Neuronal stem cell (in vitro differentiated cells): ENCODE measurements at regions not wholly inside any gene's neighbourhood (a gene's known extent, or its start where the extent isn't known, plus 50 kb on each side); places are given as distances from the start of the nearest gene placed in this dataset.

Source experiments
- DNase-seq: peaks from one replicate; pipeline ENCODE4 v3.0.0-alpha.2; 2013; ENCODE audit warnings: low spot score
- H2AFZ ChIP-seq: one replicate; pipeline ENCODE4 v1.6.1; 2013; ENCODE audit warnings: mild to moderate bottlenecking, low read length, inconsistent platforms
- H2AK5ac ChIP-seq: 2 replicates; pipeline ENCODE4 v1.6.1; 2013; ENCODE audit warnings: low read depth, mild to moderate bottlenecking, inconsistent platforms, low read length, moderate library complexity, mixed read lengths
- H2BK120ac ChIP-seq: 2 replicates; pipeline ENCODE4 v1.6.1; 2013; ENCODE audit warnings: low read depth, mild to moderate bottlenecking, inconsistent platforms, low read length, moderate library complexity, mixed read lengths
- H2BK12ac ChIP-seq: one replicate; pipeline ENCODE4 v1.6.1; 2013; ENCODE audit warnings: low read length, inconsistent platforms
- H2BK15ac ChIP-seq: 2 replicates; pipeline ENCODE4 v1.6.1; 2013; ENCODE audit warnings: mild to moderate bottlenecking, low read length, inconsistent platforms, mixed read lengths
- H2BK5ac ChIP-seq: one replicate; pipeline ENCODE4 v1.6.1; 2013; ENCODE audit warnings: inconsistent platforms, mild to moderate bottlenecking, low read length, moderate library complexity
- H3K14ac ChIP-seq: one replicate; pipeline ENCODE4 v1.6.1; 2013; ENCODE audit warnings: low read length, inconsistent platforms
- H3K18ac ChIP-seq: 2 replicates; pipeline ENCODE4 v1.6.1; 2013; ENCODE audit warnings: low read length, inconsistent platforms
- H3K23ac ChIP-seq: 2 replicates; pipeline ENCODE4 v1.6.1; 2013; ENCODE audit warnings: low read depth, mild to moderate bottlenecking, mixed read lengths, low read length, inconsistent platforms; ENCODE audit not compliant: poor library complexity
- H3K27ac ChIP-seq: replicated peaks from 3 replicates; pipeline ENCODE4 v1.5.1; 2013; ENCODE audit warnings: low read length, inconsistent platforms
- H3K27me3 ChIP-seq, 3 experiments: 2 replicates each; pipeline ENCODE4 v1.6.1; 2013; ENCODE audit warnings: low read length in 3 of 3, mild to moderate bottlenecking in 2 of 3, inconsistent platforms in 1 of 3, low read depth in 1 of 3, mixed read lengths in 1 of 3, moderate library complexity in 1 of 3; ENCODE audit not compliant: control insufficient read depth in 3 of 3, insufficient read depth in 3 of 3
- H3K36me3 ChIP-seq, 2 donors: replicated peaks in 1 of 2; 2 replicates each; pipeline ENCODE4 v1.6.1; 2013; ENCODE audit warnings: low read length in 2 of 2; ENCODE audit not compliant: control insufficient read depth in 2 of 2, insufficient read depth in 2 of 2
- H3K4ac ChIP-seq: 2 replicates; pipeline ENCODE4 v1.6.1; 2013; ENCODE audit warnings: inconsistent platforms, mild to moderate bottlenecking, low read length, moderate library complexity
- H3K4me1 ChIP-seq, 2 donors: 1 replicate in 1 of 2; 2 replicates in 1 of 2; pipeline ENCODE4 v1.6.1; 2013; ENCODE audit warnings: low read length in 2 of 2, low read depth in 1 of 2; ENCODE audit not compliant: control insufficient read depth in 2 of 2, insufficient read depth in 1 of 2
- H3K4me2 ChIP-seq: one replicate; pipeline ENCODE4 v1.6.1; 2013; ENCODE audit warnings: mild to moderate bottlenecking, low read length, inconsistent platforms; ENCODE audit not compliant: insufficient read depth, poor library complexity, severe bottlenecking
- H3K4me3 ChIP-seq, 2 donors: 2 replicates each; pipeline ENCODE4 v1.5.1; 2013; ENCODE audit warnings: low read length in 2 of 2, mild to moderate bottlenecking in 2 of 2, inconsistent platforms in 1 of 2, moderate library complexity in 1 of 2
- H3K79me1 ChIP-seq: one replicate; pipeline ENCODE4 v1.6.1; 2013; ENCODE audit warnings: low read depth, mild to moderate bottlenecking, inconsistent platforms, low read length, moderate library complexity
- H3K9ac ChIP-seq: one replicate; pipeline ENCODE4 v1.6.1; 2013; ENCODE audit warnings: mild to moderate bottlenecking, low read depth, low read length, inconsistent platforms; ENCODE audit not compliant: poor library complexity
- H3K9me3 ChIP-seq, 2 donors: replicated peaks in 1 of 2; 2 replicates each; pipeline versions ENCODE3 to v1.6.1; 2013; ENCODE audit warnings: low read length in 2 of 2, mild to moderate bottlenecking in 2 of 2, inconsistent platforms in 1 of 2, low read depth in 1 of 2, mixed read lengths in 1 of 2, moderate library complexity in 1 of 2; ENCODE audit not compliant: control insufficient read depth in 2 of 2, insufficient read depth in 1 of 2
- H4K8ac ChIP-seq: one replicate; pipeline ENCODE4 v1.6.1; 2013; ENCODE audit warnings: low read depth, mild to moderate bottlenecking, inconsistent platforms, low read length, moderate library complexity
- H4K91ac ChIP-seq: one replicate; pipeline ENCODE4 v1.6.1; 2013; ENCODE audit warnings: low read length, low read depth, mild to moderate bottlenecking, inconsistent platforms; ENCODE audit not compliant: poor library complexity
- WGBS, 2 donors: extraction: QIAGEN DNeasy Blood & Tissue Kit; methylation state at CpG; one replicate each; pipeline ENCODE4 v1.1.7; 2013; ENCODE audit warnings: missing lambda C conversion rate in 2 of 2, mixed read lengths in 1 of 2; ENCODE audit not compliant: insufficient read length in 2 of 2, insufficient replicate concordance in 1 of 2; ENCODE audit errors: extremely low coverage in 2 of 2; 5-methylcytosine and 5-hydroxymethylcytosine counted together

GRCh38 chr13:74769333-74769732 is 635.1 kb upstream of the KLF12 start:
- Histone ChIP-seq H3K27me3 (no peaks in the 10 kb centered on the region), H3K79me1 (no peaks in the 10 kb centered on the region), H3K18ac (no peak overlapping the region), H3K4me2 (no peak overlapping the region), H3K9me3 (no peaks in the 10 kb centered on the region), H2AFZ (no peak overlapping the region), H2BK12ac (no peak overlapping the region), H3K14ac (no peak overlapping the region), H3K4ac (no peak overlapping the region), H3K27ac (no peak overlapping the region), H3K9ac (no peak overlapping the region), H3K4me3 (no peak overlapping the region), H4K91ac (no peak overlapping the region), H3K4me1 (no peaks in the 10 kb centered on the region), H2BK120ac (no peak overlapping the region), H2BK5ac (no peak overlapping the region), H2BK15ac (no peak overlapping the region), H3K36me3 (no peaks in the 10 kb centered on the region), H4K8ac (no peak overlapping the region), H3K23ac (no peak overlapping the region), H2AK5ac (no peak overlapping the region)
- no CpG with 5 or more reads among the region's 2 CpGs for WGBS, 2 donors
- no peak for DNase-seq

GRCh38 chr13:74768521-74769085 is 634.4 kb upstream of the KLF12 start:
- no peak overlapping the region for H3K14ac ChIP-seq
- WGBS, 2 donors, result no CpG with 5 or more reads among the region's 5 CpGs
- DNase-seq, result no peak

GRCh38 chr13:74767050-74767449 is 632.8 kb upstream of the KLF12 start:
- no peak overlapping the region for H2BK12ac ChIP-seq
- no peak overlapping the region for H4K8ac ChIP-seq
- no peak overlapping the region for H3K23ac ChIP-seq
- no peak overlapping the region for H2AFZ ChIP-seq
- no peak overlapping the region for H3K4me2 ChIP-seq
- WGBS, 2 donors, result no CpG with 5 or more reads among the region's 1 CpG
- DNase-seq, result no peak
- no peak overlapping the region for H3K14ac ChIP-seq
- no peak overlapping the region for H2BK15ac ChIP-seq
- no peak overlapping the region for H4K91ac ChIP-seq
- H3K9ac ChIP-seq, result no peak overlapping the region
- H3K4ac ChIP-seq, result no peak overlapping the region
- no peak overlapping the region for H2BK120ac ChIP-seq
- H3K27ac ChIP-seq, result no peak overlapping the region
- no peak overlapping the region for H3K18ac ChIP-seq
- H2AK5ac ChIP-seq, result no peak overlapping the region
- H3K36me3 ChIP-seq, result no peaks in the 10 kb centered on the region
- no peaks in the 10 kb centered on the region for H3K9me3 ChIP-seq
- peaks cover 0 to 4% of the 10 kb centered on the region in 2 donors for H3K4me1 ChIP-seq
- H3K4me3 ChIP-seq, result no peak overlapping the region
- H3K27me3 ChIP-seq, result no peaks in the 10 kb centered on the region
- no peak overlapping the region for H2BK5ac ChIP-seq
- H3K79me1 ChIP-seq, result no peaks in the 10 kb centered on the region

More at GRCh38 chr13:74768521-74769085, 634.4 kb upstream of the KLF12 start:
- Histone ChIP-seq H2BK120ac (no peak overlapping the region), H3K79me1 (no peaks in the 10 kb centered on the region), H2BK5ac (no peak overlapping the region), H3K36me3 (no peaks in the 10 kb centered on the region), H3K23ac (no peak overlapping the region), H4K8ac (no peak overlapping the region), H3K4me1 (no peaks in the 10 kb centered on the region), H3K4ac (no peak overlapping the region), H2BK15ac (no peak overlapping the region), H3K4me3 (no peak overlapping the region), H3K9ac (no peak overlapping the region), H3K9me3 (no peaks in the 10 kb centered on the region), H2AFZ (no peak overlapping the region), H2AK5ac (no peak overlapping the region), H3K27me3 (no peaks in the 10 kb centered on the region), H4K91ac (no peak overlapping the region), H3K4me2 (no peak overlapping the region), H3K18ac (no peak overlapping the region), H3K27ac (no peak overlapping the region), H2BK12ac (no peak overlapping the region)

- Histone ChIP-seq H3K79me1 (no peaks in the 10 kb centered on the region), H3K27me3 (no peaks in the 10 kb centered on the region)
- WGBS, 2 donors, result no CpG with 5 or more reads among the region's 5 CpGs
These were observed 631.8 kb upstream of the KLF12 start for GRCh38 chr13:74765955-74766354.

More at GRCh38 chr13:74765955-74766354, 631.8 kb upstream of the KLF12 start:
- Histone ChIP-seq H4K8ac (no peak overlapping the region), H3K4me3 (no peak overlapping the region), H3K18ac (no peak overlapping the region), H4K91ac (no peak overlapping the region), H2BK5ac (no peak overlapping the region), H2BK120ac (no peak overlapping the region), H2AFZ (no peak overlapping the region), H2BK15ac (no peak overlapping the region), H3K14ac (no peak overlapping the region), H3K4ac (no peak overlapping the region), H3K23ac (no peak overlapping the region), H3K36me3 (no peaks in the 10 kb centered on the region), H3K4me2 (no peak overlapping the region), H3K9me3 (no peaks in the 10 kb centered on the region), H3K4me1 (peaks cover 4 to 6% of the 10 kb centered on the region in 2 donors), H3K9ac (no peak overlapping the region), H3K27ac (no peak overlapping the region), H2AK5ac (no peak overlapping the region), H2BK12ac (no peak overlapping the region)
- no peak for DNase-seq
